Hepatocyte (in vitro differentiated cells): ENCODE measurements at regions not wholly inside any gene's neighbourhood (a gene's known extent, or its start where the extent isn't known, plus 50 kb on each side); places are given as distances from the start of the nearest gene placed in this dataset.
A peak's percentile ranks its signal among the peaks of the same experiment; 100 is the strongest.

Experiments
- DNase-seq: peaks from one replicate; pipeline ENCODE4 v3.0.0-alpha.2; 2016; ENCODE audit warnings: low spot score
- H2AFZ ChIP-seq: fragments of 200-600 bp; sonication (generic); 2 replicates; pipeline ENCODE4 v1.6.0; 2016; ENCODE audit warnings: antibody characterized with exemption, mild to moderate bottlenecking
- H3K27ac ChIP-seq: fragments of 200-600 bp; sonication (generic); 2 replicates; pipeline ENCODE4 v1.5.1; 2016; ENCODE audit warnings: mild to moderate bottlenecking
- H3K27me3 ChIP-seq: fragments of 200-600 bp; sonication (generic); 2 replicates; pipeline ENCODE4 v1.6.1; 2016
- H3K36me3 ChIP-seq: fragments of 200-600 bp; sonication (generic); replicated peaks from 2 replicates; pipeline ENCODE4 v1.5.1; 2016; ENCODE audit warnings: low read depth; ENCODE audit not compliant: insufficient read depth
- H3K4me1 ChIP-seq: fragments of 200-600 bp; sonication (generic); 2 replicates; pipeline ENCODE4 v1.5.1; 2016; ENCODE audit warnings: mild to moderate bottlenecking, moderate library complexity; ENCODE audit not compliant: insufficient read depth
- H3K4me2 ChIP-seq: fragments of 200-600 bp; sonication (generic); 2 replicates; pipeline ENCODE4 v1.6.0; 2016
- H3K4me3 ChIP-seq: fragments of 200-600 bp; sonication (generic); 2 replicates; pipeline ENCODE4 v1.5.1; 2016; ENCODE audit warnings: mild to moderate bottlenecking
- H3K79me2 ChIP-seq: fragments of 200-600 bp; sonication (generic); 2 replicates; pipeline ENCODE4 v1.6.0; 2017; ENCODE audit warnings: mild to moderate bottlenecking
- H3K9me2 ChIP-seq: fragments of 200-600 bp; sonication (generic); replicated peaks from 2 replicates; pipeline ENCODE4 v1.6.0; 2017; ENCODE audit warnings: mild to moderate bottlenecking; ENCODE audit not compliant: insufficient read depth
- H3K9me3 ChIP-seq: fragments of 200-600 bp; sonication (generic); 2 replicates; pipeline ENCODE4 v1.5.1; 2016; ENCODE audit warnings: low read depth, mild to moderate bottlenecking
- H4K20me1 ChIP-seq: fragments of 200-600 bp; sonication (generic); 2 replicates; pipeline ENCODE4 v1.6.0; 2016; ENCODE audit warnings: mild to moderate bottlenecking; ENCODE audit not compliant: insufficient read depth, poor library complexity, severe bottlenecking
- EZH2 ChIP-seq: fragments of 200-600 bp; sonication (generic); IDR thresholded peaks from 2 replicates; pipeline ENCODE4 v1.6.1; 2016; ENCODE audit warnings: antibody characterized with exemption, mild to moderate bottlenecking, borderline replicate concordance
- EZH2phosphoT487 ChIP-seq: fragments of 200-600 bp; sonication (generic); IDR thresholded peaks from one replicate; pipeline ENCODE4 v1.6.1; 2018; ENCODE audit warnings: antibody characterized with exemption, mild to moderate bottlenecking, low read depth, moderate library complexity; ENCODE audit not compliant: unreplicated experiment, severe bottlenecking
- WGBS: methylation state at CpG from one replicate; pipeline ENCODE4 v1.1.6; 2016; ENCODE audit warnings: low lambda C conversion rate; ENCODE audit errors: missing lambda C conversion rate; 5-methylcytosine and 5-hydroxymethylcytosine counted together
- TF ChIP-seq, protein P1 (sequence below): fragments of 200-600 bp; sonication (generic); IDR thresholded peaks from 2 replicates; pipeline ENCODE4 v1.5.1; 2016; ENCODE audit warnings: antibody characterized with exemption, mild to moderate bottlenecking; ENCODE audit not compliant: poor library complexity

DNA sequence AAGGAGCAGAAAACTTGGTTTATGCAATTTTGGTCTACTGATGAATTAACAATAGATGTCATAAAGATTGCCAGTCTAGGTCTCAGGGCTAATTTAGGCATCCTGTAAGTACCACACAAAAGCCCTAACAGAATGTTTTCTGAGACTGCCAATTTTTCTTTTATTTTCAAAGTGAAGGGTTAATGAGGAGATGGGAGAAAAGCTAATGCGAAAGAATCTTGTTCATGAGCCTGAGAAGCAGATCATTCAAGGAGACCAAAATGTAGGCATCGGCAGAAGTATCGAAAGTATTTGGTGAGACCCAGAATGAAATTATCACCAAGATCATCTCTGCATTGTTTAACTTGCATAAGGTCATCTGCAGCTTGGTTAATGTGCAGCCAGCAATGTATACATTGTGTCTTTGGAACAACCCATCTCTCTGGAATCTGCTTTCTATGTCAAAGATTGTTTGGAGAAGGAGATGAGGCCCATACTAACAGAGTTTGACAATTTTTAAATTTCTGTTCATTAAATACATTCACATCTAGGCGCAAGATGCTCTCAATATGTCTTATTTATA lies 163.3 kb upstream of the GLI3 start:
- no peaks in the 10 kb centered on the region for H3K79me2 ChIP-seq
- no peak overlapping the region for H2AFZ ChIP-seq
- H3K27ac ChIP-seq = no peak overlapping the region
- TF ChIP-seq EZH2 = no peak
- no peaks in the 10 kb centered on the region for H3K27me3 ChIP-seq
- H3K9me2 ChIP-seq = no peaks in the 10 kb centered on the region
- DNase-seq = no peak
- H3K9me3 ChIP-seq = no peaks in the 10 kb centered on the region
- H3K4me2 ChIP-seq = no peak overlapping the region
- no peak overlapping the region for H3K4me3 ChIP-seq
- no peaks in the 10 kb centered on the region for H3K36me3 ChIP-seq
- WGBS = 76% methylated on average over 4 of the region's 4 CpGs
- no peaks in the 10 kb centered on the region for H4K20me1 ChIP-seq
- no peaks in the 10 kb centered on the region for H3K4me1 ChIP-seq

- no peaks in the 10 kb centered on the region for H4K20me1 ChIP-seq
- H3K27ac ChIP-seq = no peak overlapping the region
- no peaks in the 10 kb centered on the region for H3K36me3 ChIP-seq
- no peaks in the 10 kb centered on the region for H3K9me2 ChIP-seq
- H3K79me2 ChIP-seq = no peaks in the 10 kb centered on the region
- H3K9me3 ChIP-seq = no peaks in the 10 kb centered on the region
- H2AFZ ChIP-seq = no peak overlapping the region
- no peak for DNase-seq
- H3K4me1 ChIP-seq = no peaks in the 10 kb centered on the region
- no peaks in the 10 kb centered on the region for H3K27me3 ChIP-seq
- no peak overlapping the region for H3K4me2 ChIP-seq
- H3K4me3 ChIP-seq = no peak overlapping the region
- TF ChIP-seq, protein P1, sequence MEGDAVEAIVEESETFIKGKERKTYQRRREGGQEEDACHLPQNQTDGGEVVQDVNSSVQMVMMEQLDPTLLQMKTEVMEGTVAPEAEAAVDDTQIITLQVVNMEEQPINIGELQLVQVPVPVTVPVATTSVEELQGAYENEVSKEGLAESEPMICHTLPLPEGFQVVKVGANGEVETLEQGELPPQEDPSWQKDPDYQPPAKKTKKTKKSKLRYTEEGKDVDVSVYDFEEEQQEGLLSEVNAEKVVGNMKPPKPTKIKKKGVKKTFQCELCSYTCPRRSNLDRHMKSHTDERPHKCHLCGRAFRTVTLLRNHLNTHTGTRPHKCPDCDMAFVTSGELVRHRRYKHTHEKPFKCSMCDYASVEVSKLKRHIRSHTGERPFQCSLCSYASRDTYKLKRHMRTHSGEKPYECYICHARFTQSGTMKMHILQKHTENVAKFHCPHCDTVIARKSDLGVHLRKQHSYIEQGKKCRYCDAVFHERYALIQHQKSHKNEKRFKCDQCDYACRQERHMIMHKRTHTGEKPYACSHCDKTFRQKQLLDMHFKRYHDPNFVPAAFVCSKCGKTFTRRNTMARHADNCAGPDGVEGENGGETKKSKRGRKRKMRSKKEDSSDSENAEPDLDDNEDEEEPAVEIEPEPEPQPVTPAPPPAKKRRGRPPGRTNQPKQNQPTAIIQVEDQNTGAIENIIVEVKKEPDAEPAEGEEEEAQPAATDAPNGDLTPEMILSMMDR = no peak
- TF ChIP-seq EZH2 = no peak
- no peak for TF ChIP-seq EZH2phosphoT487
Observed at GRCh38 chr7:42395607-42396006, 158.6 kb upstream of the GLI3 start.

GRCh38 chr7:42392826-42393225 lies 155.8 kb upstream of the GLI3 start:
- no peaks in the 10 kb centered on the region for H4K20me1 ChIP-seq
- H3K27me3 ChIP-seq = no peaks in the 10 kb centered on the region
- H3K36me3 ChIP-seq = no peaks in the 10 kb centered on the region
- H3K9me3 ChIP-seq = no peaks in the 10 kb centered on the region
- H3K4me2 ChIP-seq = peak overlapping the region; percentile 23
- no peaks in the 10 kb centered on the region for H3K79me2 ChIP-seq
- no peaks in the 10 kb centered on the region for H3K9me2 ChIP-seq
- no peak overlapping the region for H3K4me3 ChIP-seq
- H3K27ac ChIP-seq = no peak overlapping the region
- TF ChIP-seq EZH2 (no peak), EZH2phosphoT487 (no peak)
- TF ChIP-seq, protein P1 = no peak
- H2AFZ ChIP-seq = no peak overlapping the region
- WGBS = 72% methylated on average over 3 of the region's 3 CpGs
- H3K4me1 ChIP-seq = no peaks in the 10 kb centered on the region
- no peak for DNase-seq

GRCh38 chr7:42389697-42390096 lies 152.7 kb upstream of the GLI3 start:
- H3K79me2 ChIP-seq = no peaks in the 10 kb centered on the region
- H3K9me3 ChIP-seq = no peaks in the 10 kb centered on the region
- no peaks in the 10 kb centered on the region for H3K4me1 ChIP-seq
- H3K4me3 ChIP-seq = no peak overlapping the region
- no peaks in the 10 kb centered on the region for H3K36me3 ChIP-seq
- no peak for TF ChIP-seq EZH2phosphoT487
- TF ChIP-seq, protein P1 = no peak
- TF ChIP-seq EZH2 = no peak
- WGBS = 100% methylated on average over 1 of the region's 1 CpG
- H2AFZ ChIP-seq = no peak overlapping the region
- no peak overlapping the region for H3K4me2 ChIP-seq
- no peaks in the 10 kb centered on the region for H3K9me2 ChIP-seq
- no peak for DNase-seq
- H3K27me3 ChIP-seq = no peaks in the 10 kb centered on the region
- H3K27ac ChIP-seq = no peak overlapping the region
- no peaks in the 10 kb centered on the region for H4K20me1 ChIP-seq
